Aorta (tissue), 5 donors: ENCODE measurements at regions not wholly inside any gene's neighbourhood (a gene's known extent, or its start where the extent isn't known, plus 50 kb on each side); places are given as distances from the start of the nearest gene placed in this dataset.

Source experiments
- ATAC-seq: fragments of 200-7000 bp; cut with Tn5 transposase; one replicate; pipeline ENCODE4 v1.9.1; 2022; ENCODE audit warnings: moderate library complexity; ENCODE audit not compliant: low FRiP score
- DNase-seq, 2 donors: peaks; one replicate each; pipeline ENCODE4 v3.0.0-alpha.2; 2020
- H3K27ac ChIP-seq, 2 donors: one replicate each; pipeline ENCODE4 v1.5.1; 2013; ENCODE audit warnings: low read length in 2 of 2, mild to moderate bottlenecking in 2 of 2, moderate library complexity in 2 of 2, control low read depth in 1 of 2, inconsistent platforms in 1 of 2, low read depth in 1 of 2
- H3K27me3 ChIP-seq, 2 donors: one replicate each; pipeline ENCODE4 v1.6.1; 2013; ENCODE audit warnings: control low read depth in 1 of 2, low read length in 1 of 2, mild to moderate bottlenecking in 1 of 2, moderate library complexity in 1 of 2; ENCODE audit not compliant: insufficient read depth in 2 of 2, control insufficient read depth in 1 of 2
- H3K36me3 ChIP-seq, 2 donors: one replicate each; pipeline ENCODE4 v1.6.1; 2013; ENCODE audit warnings: control low read depth in 1 of 2, low read length in 1 of 2, mild to moderate bottlenecking in 1 of 2; ENCODE audit not compliant: insufficient read depth in 2 of 2, control insufficient read depth in 1 of 2
- H3K4me1 ChIP-seq, 2 donors: one replicate each; pipeline ENCODE4 v1.6.1; 2013; ENCODE audit warnings: low read length in 2 of 2, control low read depth in 1 of 2, mild to moderate bottlenecking in 1 of 2, moderate library complexity in 1 of 2; ENCODE audit not compliant: insufficient read depth in 2 of 2, control insufficient read depth in 1 of 2
- H3K4me3 ChIP-seq, 2 donors: one replicate each; pipeline ENCODE4 v1.5.1; 2013; ENCODE audit warnings: low read length in 2 of 2, control low read depth in 1 of 2, mild to moderate bottlenecking in 1 of 2
- H3K9me3 ChIP-seq: one replicate; pipeline ENCODE4 v1.6.1; 2013; ENCODE audit warnings: mild to moderate bottlenecking, low read length; ENCODE audit not compliant: control insufficient read depth
- WGBS, 2 donors: extraction: QIAGEN DNeasy Blood & Tissue Kit; methylation state at CpG; one replicate each; pipeline ENCODE4 v1.1.7; 2013; 5-methylcytosine and 5-hydroxymethylcytosine counted together
- intact Hi-C, 2 donors: fragments of 100-400 bp; cut with DNase I; formaldehyde crosslinking; loops; one replicate each; pipeline versions ENCODE4 v1.14.2 to v1.15.0; 2022
- donor health status: healthy with polysubstance abuse.
- donor health status: Bipolar disorder and iron deficiency.
- donor health status: DM: no; HTN: no; CAD: no.
- donor health status: DM: no; HTN: no; CAD: no.
- donor health status: DM: yes; HTN: yes; CAD: no.

DNA sequence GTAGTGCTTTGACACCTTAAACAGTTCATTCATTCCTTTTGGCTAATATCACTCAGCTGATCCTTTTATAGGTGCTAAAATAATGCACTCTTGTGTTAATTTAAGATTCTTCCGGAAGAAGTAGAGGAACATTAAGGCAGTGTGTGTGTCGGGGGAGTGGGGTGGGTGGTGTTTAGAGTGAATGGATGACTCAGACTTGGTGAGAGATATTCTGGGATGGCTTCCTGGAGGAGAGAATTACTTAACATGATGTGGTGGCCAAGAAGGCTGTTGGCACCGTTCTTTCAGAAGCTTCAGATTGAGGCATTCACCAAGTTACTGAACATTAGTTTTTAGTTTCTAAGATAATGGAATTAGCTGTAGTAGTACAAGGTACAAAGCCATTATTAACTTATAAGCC, 125.6 kb upstream of the ROPN1 start:
- Histone ChIP-seq H3K36me3 (no peaks in the 10 kb centered on the region), H3K9me3 (no peaks in the 10 kb centered on the region), H3K4me3 (no peak overlapping the region), H3K27me3 (no peaks in the 10 kb centered on the region), H3K27ac (no peak overlapping the region), H3K4me1 (peaks cover 4 to 24% of the 10 kb centered on the region in 2 donors)
- DNase-seq = peak in 1 of 2 donors; percentile 69
- ATAC-seq = peak; percentile 71
- intact Hi-C loops = loop anchor here in 1 of 2 donors (5.0 kb wide), 1 partner anchor 160 kb away; no protein-coding TSS in a partner anchor
- 3 to 5% methylated on average over 3 of the region's 3 CpGs for WGBS, 2 donors

DNA sequence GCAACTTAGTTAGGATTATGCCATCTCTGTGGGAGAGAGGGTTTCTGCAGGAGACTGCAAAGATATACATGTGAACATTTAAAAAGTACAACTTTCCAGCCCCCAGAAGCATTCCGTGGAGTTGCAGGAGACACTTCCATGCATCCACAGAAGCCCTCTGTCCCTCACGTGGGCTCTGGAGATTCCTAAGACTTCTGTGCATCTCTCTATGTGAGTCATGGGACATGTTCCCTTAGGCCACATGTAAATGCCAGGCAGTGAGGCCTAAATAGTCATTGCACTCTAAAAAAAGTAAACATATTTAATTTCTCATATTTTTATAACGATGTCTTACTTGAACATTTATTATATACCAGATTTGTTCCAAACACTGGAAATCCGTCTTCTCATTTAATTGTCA, 126.5 kb upstream of the ROPN1 start:
- intact Hi-C loops = loop anchor here in 1 of 2 donors (5.0 kb wide), 1 partner anchor 159 kb away; no protein-coding TSS in a partner anchor
- peaks cover 3 to 24% of the 10 kb centered on the region in 2 donors for H3K4me1 ChIP-seq

DNA sequence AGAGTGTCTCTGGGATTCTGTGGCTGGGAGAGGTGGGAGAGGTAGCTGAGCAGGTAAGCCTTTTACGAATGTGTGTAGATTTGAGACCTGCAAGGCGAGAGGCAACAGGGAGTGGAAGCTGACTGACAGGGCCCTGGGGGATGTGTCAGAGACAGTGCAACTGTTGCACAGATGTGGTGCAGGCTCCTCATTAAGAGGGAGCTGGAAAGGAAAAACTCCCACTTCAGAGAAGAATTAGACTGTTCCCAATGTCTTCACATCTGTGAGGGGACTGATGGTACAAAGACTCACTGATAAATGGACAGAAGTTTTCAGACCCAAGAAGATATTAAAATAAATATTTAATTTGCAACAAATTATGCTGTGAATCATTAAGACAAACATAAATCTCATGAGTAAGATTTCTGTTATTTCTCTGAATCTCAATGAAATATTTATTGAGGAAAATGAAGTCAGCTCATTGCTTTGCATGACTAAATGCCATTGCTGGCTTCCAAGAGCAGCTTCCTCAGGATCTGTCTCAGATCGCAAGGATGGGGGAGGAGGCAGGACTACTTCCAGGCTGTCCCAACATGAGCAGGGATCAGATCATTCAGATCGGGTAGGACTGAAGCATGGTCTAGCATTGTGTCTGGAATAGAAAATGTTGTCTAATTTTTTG, 127.3 kb upstream of the ROPN1 start:
- H3K36me3 ChIP-seq = no peaks in the 10 kb centered on the region
- intact Hi-C loops = loop anchor here in 1 of 2 donors (5.0 kb wide), 1 partner anchor 158 kb away; no protein-coding TSS in a partner anchor
- peaks cover 3 to 21% of the 10 kb centered on the region in 2 donors for H3K4me1 ChIP-seq
- no peak overlapping the region for H3K4me3 ChIP-seq
- no peak for ATAC-seq
- peak overlapping the region in 1 of 2 donors; percentile 64 for H3K27ac ChIP-seq
- 42 to 45% methylated on average over 4 of the region's 4 CpGs for WGBS, 2 donors
- H3K27me3 ChIP-seq = no peaks in the 10 kb centered on the region
- H3K9me3 ChIP-seq = no peaks in the 10 kb centered on the region
- peak in 1 of 2 donors; percentile 59 for DNase-seq

More for the DNA sequence above, 126.5 kb upstream of the ROPN1 start:
- Histone ChIP-seq H3K4me3 (no peak overlapping the region), H3K27ac (peak overlapping the region in 1 of 2 donors; percentile 68), H3K9me3 (no peaks in the 10 kb centered on the region), H3K27me3 (no peaks in the 10 kb centered on the region), H3K36me3 (no peaks in the 10 kb centered on the region)
- whole genome bisulfite sequencing, 2 donors = 63 to 77% methylated on average over 4 of the region's 4 CpGs
- DNase-seq (no peak), ATAC-seq (no peak)

- Histone ChIP-seq H3K27me3 (no peaks in the 10 kb centered on the region), H3K4me3 (no peak overlapping the region), H3K9me3 (no peaks in the 10 kb centered on the region), H3K36me3 (no peaks in the 10 kb centered on the region), H3K4me1 (peaks cover 3 to 24% of the 10 kb centered on the region in 2 donors), H3K27ac (peak overlapping the region in 1 of 2 donors; percentile 8)
- DNase-seq (no peak), ATAC-seq (no peak)
- WGBS, 2 donors = 38 to 41% methylated on average over 1 of the region's 1 CpG
- intact Hi-C loops = no loop called here
Observed at GRCh38 chr3:124121379-124122312, 129.7 kb upstream of the ROPN1 start.

DNA sequence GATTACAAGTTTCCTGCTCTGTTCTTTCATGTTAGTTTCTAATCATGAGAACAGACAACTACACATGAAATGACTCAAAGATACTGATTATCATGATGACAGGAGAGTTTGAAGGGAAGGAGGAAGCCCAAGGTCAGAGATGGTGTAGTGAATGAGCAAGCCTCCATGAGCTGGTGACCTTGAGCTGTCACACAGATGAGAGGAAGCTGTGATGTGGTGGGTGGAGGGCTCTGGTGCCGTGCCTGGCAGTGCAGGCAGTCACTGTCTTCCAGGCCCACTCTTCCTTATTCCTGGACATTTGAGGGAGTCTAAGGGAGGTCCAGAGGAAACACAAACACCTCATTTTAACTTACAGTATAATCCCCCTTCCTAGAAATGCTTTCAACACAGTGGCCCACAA, 133.4 kb upstream of the ROPN1 start:
- no peaks in the 10 kb centered on the region for H3K27me3 ChIP-seq
- intact Hi-C loops = no loop called here
- H3K4me3 ChIP-seq = no peak overlapping the region
- no peaks in the 10 kb centered on the region for H3K36me3 ChIP-seq
- WGBS, 2 donors = 87 to 91% methylated on average over 1 of the region's 1 CpG
- no peaks in the 10 kb centered on the region for H3K9me3 ChIP-seq
- H3K27ac ChIP-seq = no peak overlapping the region
- ATAC-seq = no peak
- no peak for DNase-seq
- H3K4me1 ChIP-seq = peaks cover 7 to 13% of the 10 kb centered on the region in 2 donors

DNA sequence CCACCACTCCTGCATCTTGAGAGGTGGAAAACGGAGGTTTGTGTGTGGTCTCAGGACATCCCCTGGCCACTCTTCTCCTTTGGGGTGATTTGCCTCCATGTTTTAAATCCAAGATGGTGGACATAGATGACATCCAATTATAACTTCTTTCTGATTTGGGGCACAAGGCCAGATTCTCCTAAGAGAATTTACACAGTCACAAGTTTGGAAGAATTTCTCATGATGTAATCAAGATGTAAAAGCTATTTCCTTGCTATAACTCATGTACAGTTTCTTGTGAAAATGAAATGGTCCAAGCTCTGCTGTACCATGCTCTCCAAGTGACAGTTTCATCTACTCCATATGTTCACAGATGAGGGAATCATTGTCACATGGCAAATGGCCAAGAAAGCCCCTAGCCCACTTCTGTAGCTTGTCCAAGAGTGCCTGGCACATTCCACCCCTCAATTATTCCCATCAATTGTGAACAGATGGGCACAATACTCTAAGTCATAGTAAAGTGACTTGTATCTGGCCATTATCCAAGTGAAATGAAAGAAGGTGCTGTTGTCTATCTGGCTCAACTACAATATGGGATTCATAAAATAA, 134.6 kb upstream of the ROPN1 start:
- intact Hi-C loops = no loop called here
- 97 to 100% methylated on average over 1 of the region's 1 CpG for WGBS, 2 donors
- no peaks in the 10 kb centered on the region for H3K27me3 ChIP-seq
- no peaks in the 10 kb centered on the region for H3K9me3 ChIP-seq
- DNase-seq = no peak
- no peak for ATAC-seq
- H3K36me3 ChIP-seq = no peaks in the 10 kb centered on the region
- H3K4me3 ChIP-seq = no peak overlapping the region
- peaks cover 7 to 13% of the 10 kb centered on the region in 2 donors for H3K4me1 ChIP-seq
- no peak overlapping the region for H3K27ac ChIP-seq

GRCh38 chr3:124131158-124131557, 139.2 kb upstream of the ROPN1 start:
- intact Hi-C loops = no loop called here
- Histone ChIP-seq H3K9me3 (no peaks in the 10 kb centered on the region), H3K4me3 (no peak overlapping the region), H3K36me3 (no peaks in the 10 kb centered on the region), H3K4me1 (peaks cover 7 to 17% of the 10 kb centered on the region in 2 donors), H3K27ac (peak overlapping the region; percentile 63 to 71), H3K27me3 (no peaks in the 10 kb centered on the region)
- DNase-seq (no peak), ATAC-seq (no peak)

DNA sequence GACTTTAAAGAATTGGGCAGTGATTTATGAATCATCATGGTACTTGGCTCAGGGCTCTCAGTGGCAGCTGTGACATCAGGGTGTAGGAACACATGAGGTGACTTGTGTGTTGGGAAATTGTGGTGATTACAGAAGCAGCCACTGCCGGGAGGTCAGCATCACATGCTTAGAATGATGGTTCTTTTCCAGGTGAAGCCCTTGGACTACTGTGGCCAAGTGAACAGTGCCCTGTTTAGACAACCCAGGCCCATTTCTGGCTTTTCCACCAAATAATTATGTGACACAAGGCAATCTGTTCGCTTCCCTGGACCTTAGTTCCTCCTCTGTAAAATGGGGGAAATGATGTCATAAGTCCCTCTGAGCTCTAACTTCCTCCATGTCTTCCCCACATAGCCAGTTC, 139.7 kb upstream of the ROPN1 start:
- intact Hi-C loops = no loop called here
- Histone ChIP-seq H3K27ac (peak overlapping the region in 1 of 2 donors; percentile 50), H3K4me1 (peaks cover 4 to 17% of the 10 kb centered on the region in 2 donors), H3K9me3 (no peaks in the 10 kb centered on the region), H3K36me3 (no peaks in the 10 kb centered on the region), H3K27me3 (no peaks in the 10 kb centered on the region), H3K4me3 (no peak overlapping the region)
- 51 to 52% methylated on average over 2 of the region's 2 CpGs for WGBS, 2 donors
- DNase-seq (no peak), ATAC-seq (no peak)
